ENCODE measurements at regions not wholly inside any gene's neighbourhood (a gene's known extent, or its start where the extent isn't known, plus 50 kb on each side); places are given as distances from the start of the nearest gene placed in this dataset.

- TF ChIP-seq POLR2A (IDR thresholded peaks at IDR 0.05) (no peak), CTCF (IDR thresholded peaks at IDR 0.05) (no peak)
These were observed 64.3 kb upstream of the TDRD3 start for GRCh38 chr13:60332682-60333081.
